GM19351 (cell line): ENCODE measurements at regions not wholly inside any gene's neighbourhood (a gene's known extent, or its start where the extent isn't known, plus 50 kb on each side); places are given as distances from the start of the nearest gene placed in this dataset.

Source experiments
- ATAC-seq: cut with Tn5 transposase; IDR thresholded peaks from one replicate; pipeline ENCODE4 v1.9.1; 2021; ENCODE audit warnings: mild to moderate bottlenecking, moderate library complexity; ENCODE audit not compliant: unreplicated experiment

DNA sequence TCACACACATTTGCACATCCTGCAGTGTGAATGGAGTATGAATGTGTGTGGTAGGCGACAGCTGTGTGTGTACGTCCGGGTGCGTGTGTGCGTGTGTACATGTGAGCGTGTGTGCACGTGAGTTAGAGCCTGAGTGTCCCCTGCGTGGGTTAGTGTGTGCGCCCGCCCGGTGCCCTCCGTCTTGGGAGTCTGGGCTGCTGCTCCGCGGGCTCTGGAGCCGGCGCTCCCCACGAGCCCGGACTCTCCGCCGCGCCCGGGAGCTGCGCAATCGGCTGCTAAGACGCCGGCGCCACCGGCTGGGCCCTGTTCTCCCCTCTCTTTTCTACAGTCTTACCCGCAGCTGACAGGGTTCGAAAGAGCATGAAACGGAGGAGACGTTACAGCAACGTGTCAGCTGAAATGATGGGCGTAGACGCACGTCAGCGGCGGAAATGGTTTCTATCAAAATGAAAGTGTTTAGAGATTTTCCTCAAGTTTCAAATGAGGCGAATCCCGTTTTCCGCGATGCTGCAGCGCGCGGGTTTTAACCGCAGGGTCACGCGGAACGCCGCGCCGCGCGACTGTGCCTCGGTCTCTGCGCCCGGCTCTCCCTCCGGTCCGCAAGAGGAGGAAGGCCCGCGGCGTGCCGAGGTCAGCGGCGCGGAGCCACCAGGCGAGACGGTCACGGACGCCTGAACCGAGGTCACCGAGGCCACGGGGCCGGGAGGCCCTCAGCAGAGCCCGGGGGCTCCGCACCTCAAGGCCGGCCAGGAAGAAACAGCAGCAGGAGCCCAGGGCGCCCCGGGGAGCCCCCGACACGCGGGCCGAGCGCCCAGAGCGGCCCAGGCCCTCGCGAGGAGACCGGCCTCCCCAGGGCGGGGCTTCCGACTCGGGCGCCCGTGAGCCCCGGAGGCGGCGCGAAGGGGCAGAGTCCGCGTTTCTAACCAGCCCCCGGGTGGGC, 95.3 kb upstream of the BHLHE23 start:
- peak; percentile 60 for ATAC-seq

DNA sequence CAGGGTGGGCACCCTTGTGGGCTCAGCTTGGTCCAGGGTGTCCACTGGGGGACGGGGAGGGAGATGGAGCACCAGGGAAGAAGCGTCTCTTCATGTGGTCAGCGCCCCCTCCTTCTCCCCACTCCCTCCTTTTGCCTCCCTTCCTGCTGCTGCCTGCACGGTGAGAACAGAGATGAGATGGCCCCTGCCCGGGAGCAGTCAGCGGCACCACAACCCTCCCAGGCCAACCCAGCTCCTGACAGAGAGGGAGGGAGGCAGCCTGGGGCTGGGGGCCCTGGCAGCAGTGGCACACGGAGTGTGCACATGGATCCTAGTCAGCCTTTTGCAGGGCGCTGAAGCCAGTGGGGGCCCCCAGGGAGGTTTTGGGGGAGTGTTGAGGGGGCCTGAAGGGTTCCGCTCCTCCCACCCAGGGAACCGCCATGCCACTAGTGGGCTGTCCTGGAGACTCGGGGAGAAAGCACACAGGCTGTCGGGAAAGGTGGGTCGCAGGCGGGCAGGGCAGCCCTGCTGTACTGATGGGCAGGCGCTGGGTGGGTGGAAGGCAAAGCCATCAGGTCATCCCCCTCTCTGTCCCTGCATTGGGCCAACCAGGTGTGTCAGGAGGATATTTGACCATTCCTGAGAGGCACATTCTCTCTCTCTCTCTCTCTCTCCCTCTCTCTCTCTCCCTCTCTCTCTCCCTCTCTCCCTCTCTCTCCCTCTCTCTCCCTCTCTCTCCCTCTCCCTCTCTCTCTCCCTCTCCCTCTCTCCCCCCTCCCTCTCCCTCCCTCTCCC, 94.3 kb upstream of the BHLHE23 start:
- no peak for ATAC-seq

DNA sequence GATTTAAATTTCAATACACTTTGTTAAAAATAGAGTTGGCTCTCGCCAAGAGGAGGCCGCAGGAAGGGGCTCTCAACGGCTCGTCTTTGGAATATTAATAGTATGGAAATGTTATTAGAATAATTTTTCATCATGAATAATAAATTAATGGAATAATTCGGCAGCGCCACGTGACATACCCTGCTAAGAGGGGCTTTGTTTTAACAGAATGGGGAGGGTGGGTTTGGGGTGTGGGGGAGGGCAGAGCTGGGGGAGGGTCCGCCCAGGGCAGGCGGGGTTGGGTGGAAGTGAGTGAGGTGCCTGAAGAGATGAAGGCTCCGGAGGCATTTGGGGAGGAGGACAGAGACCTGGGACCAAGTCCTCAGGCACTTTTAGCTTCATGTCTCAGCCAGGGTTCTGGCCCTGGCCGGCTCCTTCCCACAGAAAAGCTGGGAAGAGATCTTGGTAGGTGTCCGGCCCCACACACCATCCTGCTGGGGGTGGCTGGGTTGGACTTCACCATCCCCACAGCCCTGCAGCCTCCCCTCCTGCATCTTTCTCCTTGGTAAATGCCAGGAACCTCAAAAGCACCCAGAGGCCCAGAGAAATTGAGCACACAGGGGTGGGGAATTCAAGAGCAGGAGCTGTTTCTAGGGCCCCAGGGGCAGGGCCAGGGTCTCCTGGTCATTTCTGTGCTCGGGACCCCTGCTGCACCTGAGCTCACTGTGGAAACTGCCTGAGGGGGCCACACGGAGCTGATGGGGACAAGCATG, 93.6 kb upstream of the BHLHE23 start:
- ATAC-seq, result no peak

DNA sequence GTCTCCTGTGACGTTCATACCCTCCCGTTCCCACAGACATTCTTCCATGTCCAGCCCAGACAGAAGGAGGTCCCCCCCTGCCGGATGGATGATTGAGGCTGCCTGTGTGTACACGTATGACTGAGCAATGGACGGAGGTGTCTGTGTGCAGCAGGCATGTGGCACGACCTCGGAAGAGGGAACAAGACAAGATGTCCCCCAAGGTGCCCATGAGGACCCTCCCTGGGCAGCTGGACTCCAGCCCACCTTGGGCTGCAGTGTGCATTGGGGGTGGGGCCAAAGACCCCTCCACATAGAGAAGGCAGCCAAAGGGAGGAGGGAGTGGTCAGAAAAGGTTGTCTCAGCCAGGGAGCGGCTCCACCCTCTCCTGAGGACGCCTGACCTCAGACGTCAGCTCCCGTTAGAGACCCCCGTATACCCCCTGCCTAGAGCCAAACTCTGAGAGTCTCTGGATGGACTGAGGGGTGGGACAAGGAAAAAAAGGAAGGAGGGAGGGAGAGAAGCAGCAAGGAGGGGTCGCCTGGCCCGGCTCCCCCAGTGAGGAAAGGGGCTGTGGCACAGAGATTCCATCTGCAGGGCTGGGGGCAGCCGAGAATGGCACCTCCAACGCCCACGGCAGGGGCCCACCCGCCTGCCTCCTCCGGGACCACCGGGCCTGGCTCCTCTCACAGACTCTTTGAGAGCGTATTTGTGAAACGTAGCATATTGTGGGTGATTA, 92.9 kb upstream of the BHLHE23 start:
- no peak for ATAC-seq

DNA sequence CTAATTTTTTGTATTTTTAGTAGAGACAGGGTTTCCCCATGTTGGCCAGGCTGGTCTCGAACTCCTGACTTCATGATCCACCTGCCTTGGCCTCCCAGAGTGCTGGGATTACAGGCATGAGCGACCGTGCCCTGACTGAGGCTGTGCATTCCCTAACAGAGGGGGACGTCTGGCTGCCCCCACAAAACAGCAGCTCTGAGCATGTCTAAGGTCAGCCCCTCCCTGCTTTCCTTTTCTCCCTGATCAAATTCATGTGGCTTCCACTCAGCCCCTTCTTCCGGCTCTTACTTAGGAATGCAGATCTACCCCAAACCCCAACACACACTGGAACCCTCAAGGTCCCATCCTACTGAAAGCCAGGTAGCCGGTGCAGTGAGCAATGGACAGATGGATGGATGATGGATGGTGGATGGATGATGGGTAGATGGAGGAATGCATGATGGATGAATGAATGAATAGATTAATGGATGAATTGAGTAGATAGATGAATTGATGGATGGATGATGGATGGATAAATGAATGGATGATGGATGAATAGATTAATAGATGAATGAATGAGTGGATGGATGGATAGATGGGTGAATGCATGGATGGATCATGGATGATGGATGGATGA, 91.5 kb upstream of the BHLHE23 start:
- no peak for ATAC-seq

DNA sequence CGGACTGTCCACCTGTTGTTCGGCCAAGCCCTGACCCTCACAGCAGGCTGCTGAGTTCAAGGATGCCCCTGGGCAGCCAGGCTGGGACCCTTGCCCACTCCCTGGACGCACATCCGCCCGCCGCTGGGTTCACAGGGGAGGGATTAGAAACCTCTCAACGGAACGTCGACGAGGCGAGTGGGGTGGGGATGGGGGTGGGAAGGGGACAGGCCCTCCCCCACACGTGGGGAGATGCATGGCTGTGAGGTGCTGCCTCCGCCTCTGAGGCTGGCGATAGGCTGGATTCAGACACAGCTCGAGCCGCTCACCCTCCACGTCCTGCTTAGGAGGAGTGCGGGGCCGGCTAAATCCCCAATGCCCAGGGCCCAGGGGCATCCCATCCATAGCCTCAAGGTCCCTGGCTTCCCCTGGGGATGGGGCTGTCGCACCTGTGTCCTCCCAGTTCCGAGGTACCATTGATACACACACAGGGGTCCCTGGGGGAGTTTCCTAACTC, 90.6 kb upstream of the BHLHE23 start:
- ATAC-seq, result no peak

DNA sequence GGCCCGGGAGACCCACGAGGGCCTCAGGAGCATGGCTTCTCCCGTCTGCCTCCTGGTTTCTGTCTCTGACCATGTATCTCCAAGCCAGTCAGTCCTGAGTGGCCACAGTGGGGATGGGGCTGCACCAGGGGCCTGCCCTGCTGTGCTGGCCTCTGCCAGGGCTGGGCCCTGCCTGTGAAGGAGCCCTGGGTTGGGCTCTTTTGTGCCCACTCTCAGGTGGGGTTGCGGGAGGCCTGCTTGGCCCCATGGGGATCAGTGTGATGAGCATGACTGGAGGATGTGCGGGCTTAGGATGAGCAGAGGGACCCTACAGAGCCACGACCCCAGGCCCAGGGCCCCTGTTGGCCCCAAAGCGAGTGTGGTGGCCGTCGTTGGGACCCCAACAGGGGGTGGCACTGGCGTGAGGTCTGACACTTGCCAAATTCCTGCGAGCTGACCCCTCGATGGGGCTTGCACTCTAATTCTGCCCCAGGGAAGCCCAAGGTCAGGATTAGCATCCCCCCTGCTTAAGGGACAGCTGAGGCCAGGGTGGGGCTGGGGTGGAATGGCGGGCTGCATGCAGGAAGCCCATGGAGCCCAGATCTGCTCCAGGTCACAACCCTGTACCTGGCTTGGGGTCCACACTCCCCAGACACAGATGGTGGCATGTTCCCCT, 90.0 kb upstream of the BHLHE23 start:
- ATAC-seq, result no peak

DNA sequence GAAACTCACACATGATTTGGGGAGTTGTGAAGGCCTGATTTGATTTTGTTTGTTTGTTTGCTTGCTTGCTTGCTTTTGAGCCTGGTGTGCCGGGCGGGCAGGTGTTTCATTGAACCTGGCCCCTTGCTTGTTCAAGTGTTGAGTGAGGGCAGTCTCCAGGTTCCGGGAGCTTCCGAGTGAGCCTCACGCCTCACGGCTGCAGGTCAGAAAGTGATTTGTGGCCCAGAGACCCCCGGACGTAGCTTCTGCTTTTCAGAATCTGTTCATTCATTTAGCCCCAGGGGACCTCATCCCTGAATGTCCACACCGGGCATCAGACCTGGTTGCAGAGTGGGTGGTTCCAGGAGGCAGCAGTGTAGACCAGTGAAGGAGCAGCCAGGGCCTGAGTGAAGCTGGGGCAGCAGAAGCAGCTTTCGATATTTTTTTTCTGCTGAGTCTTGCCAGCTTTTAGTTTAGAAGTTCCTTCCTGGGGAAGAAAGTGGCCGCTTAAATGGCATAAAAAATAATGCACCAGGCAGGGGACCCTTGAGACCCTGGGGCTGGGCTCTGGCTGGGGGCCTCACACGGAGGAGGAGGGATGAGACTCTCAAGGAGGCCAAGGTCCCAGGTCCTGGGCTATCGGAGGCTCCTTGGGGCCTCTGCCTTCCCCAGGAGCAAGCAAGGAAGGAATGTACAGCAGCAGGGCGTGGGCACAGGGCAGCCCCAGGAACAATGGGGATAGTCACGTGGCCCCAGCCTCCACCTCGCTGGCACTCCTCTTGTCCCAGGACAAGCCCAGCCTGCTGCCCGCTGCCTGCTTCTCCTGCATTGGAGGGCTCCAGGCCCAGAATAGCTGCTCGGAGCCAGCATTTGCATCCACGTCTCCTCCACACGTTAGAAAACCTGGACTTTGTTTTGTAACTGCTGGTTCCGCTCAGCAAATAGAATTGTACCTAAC, 89.2 kb upstream of the BHLHE23 start:
- no peak for ATAC-seq

DNA sequence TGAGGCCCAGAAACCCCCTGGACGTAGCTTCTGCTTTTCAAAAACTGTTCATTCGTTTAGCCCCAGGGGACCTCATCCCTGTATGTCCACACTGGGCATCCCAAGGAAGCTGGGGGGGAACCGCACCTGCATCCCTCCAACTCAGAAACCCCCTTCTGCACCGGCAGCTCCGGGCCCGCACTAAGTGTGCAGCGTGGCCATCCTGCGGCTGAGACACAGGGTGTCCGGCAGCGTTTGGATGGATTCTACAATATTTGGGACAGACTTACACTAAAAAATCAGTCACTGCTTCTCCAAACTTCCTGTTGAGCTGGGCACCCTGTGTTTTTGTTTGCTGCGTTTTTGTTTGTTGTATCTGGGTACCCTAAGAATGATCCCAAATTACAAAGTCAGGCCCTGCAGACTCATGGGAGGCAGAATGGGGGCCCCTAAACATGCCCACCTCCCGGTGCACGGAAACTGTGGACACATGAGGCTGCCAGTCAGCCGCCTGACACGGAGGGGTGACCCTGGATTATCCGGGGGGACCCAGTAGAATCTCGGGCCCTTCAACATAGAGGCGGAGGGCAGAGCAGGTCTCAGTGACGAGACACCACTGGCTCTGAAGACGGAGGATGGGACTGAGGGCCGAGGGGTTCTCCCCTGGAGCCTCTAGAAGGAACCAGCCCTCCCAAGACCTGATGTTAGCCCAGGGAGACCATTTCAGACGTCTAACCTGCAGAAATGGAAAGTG, 88.2 kb upstream of the BHLHE23 start:
- ATAC-seq, result no peak

DNA sequence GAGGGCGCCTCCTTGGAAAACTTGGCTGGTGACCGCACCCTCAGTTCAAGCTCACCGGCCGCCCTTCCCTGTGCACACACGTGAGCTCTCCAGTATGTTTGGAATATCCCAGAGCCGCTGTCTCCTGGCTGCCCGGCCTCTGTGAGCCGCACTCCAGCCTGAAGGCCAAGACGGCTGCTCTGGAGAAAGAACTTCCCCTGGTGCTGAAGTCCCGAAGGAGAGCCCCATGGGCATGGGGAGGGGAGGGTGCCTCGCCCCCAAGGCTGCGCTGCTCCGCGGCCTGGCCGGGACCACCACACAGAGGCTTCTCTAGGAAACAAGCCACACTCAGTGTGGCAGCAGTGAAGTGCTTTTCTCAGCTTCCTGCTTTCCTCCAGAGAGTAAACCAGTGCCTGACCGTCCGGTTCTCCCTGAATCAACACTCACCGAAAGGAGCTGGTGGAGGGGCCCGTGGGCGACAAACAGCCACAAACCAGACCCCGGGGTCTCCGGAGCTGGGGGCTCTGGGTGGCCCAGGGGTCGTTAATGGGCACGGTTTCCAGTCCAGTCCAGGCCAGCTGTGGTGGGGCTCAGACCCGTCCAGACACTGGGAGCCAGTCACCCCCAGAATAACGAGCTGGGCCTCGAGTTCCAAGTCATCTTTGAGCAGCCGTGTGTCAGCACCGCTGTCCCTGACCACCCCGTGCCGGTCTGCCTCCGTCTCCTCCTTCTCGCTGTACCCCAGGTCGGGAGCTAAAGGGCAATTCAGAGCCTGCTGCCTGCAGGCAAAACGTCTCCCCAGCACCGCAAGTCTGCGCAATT, 87.4 kb upstream of the BHLHE23 start:
- no peak for ATAC-seq

DNA sequence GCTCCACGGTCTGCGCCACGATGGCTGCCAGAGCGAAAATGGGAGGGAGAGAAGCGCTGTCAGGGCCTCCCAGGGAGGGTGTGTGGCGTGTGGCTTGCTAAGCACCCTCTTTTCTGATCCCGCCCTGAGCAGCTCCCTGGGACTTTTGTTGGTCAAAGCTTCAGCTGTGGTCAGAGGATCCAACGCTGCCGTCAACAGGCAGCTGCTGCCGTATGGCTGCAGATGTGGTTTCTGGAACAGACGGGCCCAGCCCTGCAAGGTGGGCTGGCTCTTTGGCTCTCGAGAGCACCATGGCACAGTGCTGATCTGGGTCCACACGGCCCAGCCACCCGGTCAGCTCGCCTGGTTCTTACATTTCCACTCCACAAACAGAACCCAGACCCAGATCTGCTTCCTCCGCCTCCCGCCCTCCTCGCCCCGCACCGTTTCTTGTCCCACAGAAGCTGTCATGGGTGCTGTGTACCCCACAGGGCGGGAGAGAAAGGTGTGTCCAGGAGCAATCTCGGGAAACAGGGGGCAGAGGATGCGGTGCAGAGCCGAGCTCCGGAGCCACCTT, 86.0 kb upstream of the BHLHE23 start:
- no peak for ATAC-seq

DNA sequence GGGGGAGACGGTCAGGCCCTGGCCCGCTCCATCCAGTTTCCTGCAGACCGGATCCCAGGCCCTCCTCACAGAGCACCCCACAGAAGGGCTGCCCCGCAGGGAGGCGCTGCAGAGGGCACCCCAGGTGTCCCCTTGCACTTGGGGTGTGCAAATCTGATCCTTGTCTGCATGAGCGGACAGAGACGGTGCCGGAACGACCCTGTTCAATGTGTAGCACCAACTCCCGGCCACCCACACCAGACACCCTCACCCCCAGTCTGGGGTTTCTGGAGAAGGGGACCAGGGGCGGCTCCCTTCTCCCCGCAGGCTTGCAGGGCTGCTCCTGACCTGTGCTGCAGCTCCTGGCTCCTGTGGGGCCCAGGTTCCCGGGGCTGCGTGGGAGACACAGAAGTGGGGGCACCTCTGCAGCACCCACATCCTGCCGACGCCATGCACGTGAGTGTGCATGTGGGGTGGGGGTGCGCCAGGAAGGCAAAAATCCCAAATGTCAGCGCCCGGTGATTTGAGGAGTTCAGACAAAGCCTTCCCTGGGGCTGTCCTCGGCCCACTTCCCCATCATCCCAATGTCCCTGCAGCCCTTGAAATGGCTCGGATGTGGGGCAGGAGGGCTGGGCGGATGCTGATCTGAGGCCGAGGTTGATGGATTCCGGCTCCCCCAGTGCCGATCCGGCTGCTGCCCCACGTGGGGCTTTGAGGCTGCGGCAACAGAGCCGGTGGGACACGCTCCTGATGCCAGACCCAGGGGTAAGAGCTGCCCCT, 85.3 kb upstream of the BHLHE23 start:
- no peak for ATAC-seq

DNA sequence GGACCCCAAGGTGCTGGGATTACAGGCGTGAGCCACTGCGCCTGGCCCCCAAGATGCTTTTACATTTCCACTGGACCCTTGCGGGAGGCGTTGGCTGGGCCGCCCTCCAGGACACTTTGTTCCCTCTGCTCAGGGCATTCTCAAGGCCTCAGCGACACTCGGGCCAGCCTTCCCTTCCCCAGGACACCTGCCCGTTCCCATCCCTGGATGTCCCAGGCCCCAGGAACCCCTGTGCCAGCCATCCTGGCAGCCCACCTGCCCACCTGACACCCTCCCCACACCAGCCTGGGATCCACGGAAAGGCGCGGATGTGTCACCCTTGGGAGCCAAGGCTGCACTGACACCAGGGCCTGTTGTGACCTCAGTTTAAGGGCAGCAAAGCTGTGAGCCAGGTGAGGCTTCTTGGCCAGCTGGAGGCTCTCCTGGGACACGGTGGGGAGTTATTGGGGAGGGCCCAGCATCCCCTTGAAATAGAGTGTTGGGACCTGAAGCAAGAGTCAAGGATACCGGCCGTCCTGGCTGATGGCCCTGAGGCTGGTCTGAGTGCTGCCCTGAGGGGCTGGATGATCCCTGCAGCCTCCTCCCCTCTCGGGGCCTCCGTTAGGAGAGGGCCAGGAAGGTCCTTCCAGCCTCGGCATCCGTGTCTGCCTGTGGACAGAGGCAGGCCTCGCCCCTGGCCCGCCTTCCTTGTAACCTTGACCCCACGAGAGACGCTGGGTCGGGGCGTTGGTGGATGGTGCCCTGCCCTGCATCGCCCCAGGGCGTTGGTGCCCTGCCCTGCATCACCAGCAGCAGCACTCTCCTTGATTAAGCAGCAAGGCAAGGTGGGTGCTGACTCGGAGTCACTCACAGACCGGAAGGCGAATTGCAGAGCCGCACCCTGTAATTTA, 84.2 kb upstream of the BHLHE23 start:
- no peak for ATAC-seq

DNA sequence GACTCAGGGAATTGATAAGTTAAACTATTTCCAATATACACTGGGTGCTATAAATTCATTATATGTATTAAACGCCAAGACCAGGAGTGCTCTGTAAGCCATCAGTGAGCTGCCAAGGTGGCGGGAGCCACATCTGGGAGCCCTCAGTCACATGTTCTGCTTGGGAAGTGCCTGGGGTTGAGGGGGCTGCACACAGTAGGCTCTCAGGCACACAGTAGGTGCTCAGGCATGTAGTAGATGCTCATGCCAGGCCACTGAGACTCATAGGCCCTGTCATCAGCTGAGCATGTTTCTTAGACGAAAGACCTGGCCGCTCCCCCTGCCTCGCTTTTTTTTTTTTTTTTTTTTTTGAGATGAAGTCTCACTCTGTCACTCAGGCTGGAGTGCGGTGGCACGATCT, 83.3 kb upstream of the BHLHE23 start:
- no peak for ATAC-seq
